ENCODE measurements at regions not wholly inside any gene's neighbourhood (a gene's known extent, or its start where the extent isn't known, plus 50 kb on each side); places are given as distances from the start of the nearest gene placed in this dataset.

GRCh38 chr2:194020155-194020554 is 1636.9 kb upstream of the SLC39A10 start:
- DNase-seq: no peak

GRCh38 chr2:194015751-194016150 is 1641.3 kb upstream of the SLC39A10 start:
- DNase-seq: no peak

- no peak for DNase-seq
Measured at GRCh38 chr2:194014639-194015038, 1642.4 kb upstream of the SLC39A10 start.

GRCh38 chr2:194004590-194005206 is 1652.3 kb upstream of the SLC39A10 start:
- no peak for DNase-seq

- DNase-seq: no peak
Measured at GRCh38 chr2:194003911-194004310, 1653.1 kb upstream of the SLC39A10 start.

GRCh38 chr2:194002699-194003368 is 1654.2 kb upstream of the SLC39A10 start:
- DNase-seq: no peak

GRCh38 chr2:193990868-193991267 is 1666.2 kb upstream of the SLC39A10 start:
- DNase-seq: no peak

- no peak for DNase-seq
Measured at GRCh38 chr2:193989645-193990044, 1667.4 kb upstream of the SLC39A10 start.

GRCh38 chr2:193988784-193989183 is 1668.2 kb upstream of the SLC39A10 start:
- no peak for DNase-seq

- no peak for DNase-seq
Measured at GRCh38 chr2:193985272-193985671, 1671.8 kb upstream of the SLC39A10 start.

- DNase-seq: no peak
Measured at GRCh38 chr2:193980599-193980998, 1676.4 kb upstream of the SLC39A10 start.

- no peak for DNase-seq
Measured at GRCh38 chr2:193973781-193974180, 1683.2 kb upstream of the SLC39A10 start.

- peak; percentile 0 for DNase-seq
Measured at GRCh38 chr2:193966590-193966989, 1690.4 kb upstream of the SLC39A10 start.

- no peak for DNase-seq
Measured at GRCh38 chr2:193965263-193965662, 1691.8 kb upstream of the SLC39A10 start.

GRCh38 chr2:193963472-193964119 is 1693.4 kb upstream of the SLC39A10 start:
- no peak for DNase-seq

GRCh38 chr2:193946806-193947205 is 1710.2 kb upstream of the SLC39A10 start:
- no peak for DNase-seq

- no peak for DNase-seq
Measured at GRCh38 chr2:193943406-193943960, 1713.5 kb upstream of the SLC39A10 start.

- DNase-seq: no peak
Measured at GRCh38 chr2:193935114-193935513, 1721.9 kb upstream of the SLC39A10 start.

- no peak for DNase-seq
Measured at GRCh38 chr2:193929131-193929530, 1727.9 kb upstream of the SLC39A10 start.

GRCh38 chr2:193907561-193907960 is 1712.8 kb upstream of the TMEFF2 start:
- DNase-seq: no peak

- no peak for DNase-seq
Measured at GRCh38 chr2:193900292-193900691, 1705.6 kb upstream of the TMEFF2 start.

- no peak for DNase-seq
Measured at GRCh38 chr2:193895226-193895625, 1700.5 kb upstream of the TMEFF2 start.

- no peak for DNase-seq
Measured at GRCh38 chr2:193894081-193894480, 1699.3 kb upstream of the TMEFF2 start.

- DNase-seq: no peak
Measured at GRCh38 chr2:193891023-193891422, 1696.3 kb upstream of the TMEFF2 start.
